Peyer's patch (tissue), 4 donors: ENCODE measurements at regions not wholly inside any gene's neighbourhood (a gene's known extent, or its start where the extent isn't known, plus 50 kb on each side); places are given as distances from the start of the nearest gene placed in this dataset.

Source experiments
- DNase-seq, 3 donors: peaks; one replicate each; pipeline ENCODE4 v3.0.0-alpha.2; 2017 to 2019
- H3K27ac ChIP-seq, 4 donors: fragments of 200-600 bp; sonication (generic); one replicate each; pipeline ENCODE4 v1.5.1; 2016 to 2019
- H3K27me3 ChIP-seq, 2 donors: fragments of 200-600 bp; sonication (generic); one replicate each; pipeline ENCODE4 v1.5.1; 2019
- H3K36me3 ChIP-seq, 3 donors: fragments of 200-600 bp; sonication (generic); one replicate each; pipeline ENCODE4 v1.5.1; 2016 to 2019
- H3K4me1 ChIP-seq, 4 donors: fragments of 200-600 bp; sonication (generic); one replicate each; pipeline ENCODE4 v1.5.1; 2016 to 2019
- H3K4me3 ChIP-seq, 4 donors: fragments of 200-600 bp; sonication (generic); 1 replicate in 3 of 4; 2 replicates in 1 of 4; pipeline ENCODE4 v1.5.1; 2016 to 2019; ENCODE audit warnings: mild to moderate bottlenecking in 1 of 4
- H3K9me3 ChIP-seq, 4 donors: fragments of 200-600 bp; sonication (generic); one replicate each; pipeline ENCODE4 v1.5.1; 2016 to 2019; ENCODE audit warnings: mild to moderate bottlenecking in 1 of 4
- CTCF ChIP-seq, 6 experiments: fragments of 450-650 bp in 4 of 6; fragments of 200-600 bp in 2 of 6; sonication (generic) in 1 of 6; IDR thresholded peaks; one replicate each; pipeline ENCODE4 v1.5.1; 2017 to 2019; ENCODE audit warnings: antibody characterized with exemption in 6 of 6, mild to moderate bottlenecking in 3 of 6, moderate library complexity in 1 of 6
- POLR2A ChIP-seq, 2 donors: fragments of 450-650 bp; IDR thresholded peaks; one replicate each; pipeline ENCODE4 v1.5.1; 2017; ENCODE audit warnings: antibody characterized with exemption in 2 of 2, mild to moderate bottlenecking in 2 of 2, moderate library complexity in 2 of 2

GRCh38 chr1:208837242-208837641, 593.1 kb upstream of the PLXNA2 start:
- TF ChIP-seq CTCF (IDR thresholded peaks at IDR 0.05) (no peak), POLR2A (IDR thresholded peaks at IDR 0.05) (no peak)
- DNase-seq = no peak

GRCh38 chr1:208841436-208841835, 597.3 kb upstream of the PLXNA2 start:
- H3K27ac ChIP-seq = no peak overlapping the region
- TF ChIP-seq CTCF (IDR thresholded peaks at IDR 0.05) (no peak), POLR2A (IDR thresholded peaks at IDR 0.05) (no peak)
- H3K27me3 ChIP-seq = no peaks in the 10 kb centered on the region
- H3K4me3 ChIP-seq = no peak overlapping the region
- H3K9me3 ChIP-seq = no peaks in the 10 kb centered on the region
- H3K36me3 ChIP-seq = no peaks in the 10 kb centered on the region
- H3K4me1 ChIP-seq = no peaks in the 10 kb centered on the region
- no peak for DNase-seq

More at GRCh38 chr1:208837242-208837641, 593.1 kb upstream of the PLXNA2 start:
- Histone ChIP-seq H3K36me3 (no peaks in the 10 kb centered on the region), H3K27ac (no peak overlapping the region), H3K9me3 (no peaks in the 10 kb centered on the region), H3K4me1 (no peaks in the 10 kb centered on the region), H3K27me3 (no peaks in the 10 kb centered on the region), H3K4me3 (no peak overlapping the region)

- H3K27me3 ChIP-seq = no peaks in the 10 kb centered on the region
- TF ChIP-seq CTCF (IDR thresholded peaks at IDR 0.05) (no peak), POLR2A (IDR thresholded peaks at IDR 0.05) (no peak)
- no peaks in the 10 kb centered on the region for H3K9me3 ChIP-seq
- no peak overlapping the region for H3K4me3 ChIP-seq
- no peak for DNase-seq
- no peaks in the 10 kb centered on the region for H3K36me3 ChIP-seq
- no peak overlapping the region for H3K27ac ChIP-seq
- no peaks in the 10 kb centered on the region for H3K4me1 ChIP-seq
Observed at GRCh38 chr1:208842451-208842850, 598.3 kb upstream of the PLXNA2 start.

- Histone ChIP-seq H3K4me1 (no peaks in the 10 kb centered on the region), H3K36me3 (no peaks in the 10 kb centered on the region), H3K27ac (no peak overlapping the region), H3K27me3 (no peaks in the 10 kb centered on the region), H3K9me3 (no peaks in the 10 kb centered on the region), H3K4me3 (no peak overlapping the region)
- DNase-seq = no peak
- TF ChIP-seq POLR2A (IDR thresholded peaks at IDR 0.05) (no peak), CTCF (IDR thresholded peaks at IDR 0.05) (no peak)
Observed at GRCh38 chr1:208844158-208844557, 600.0 kb upstream of the PLXNA2 start.

GRCh38 chr1:208848854-208849253, 604.7 kb upstream of the PLXNA2 start:
- Histone ChIP-seq H3K36me3 (no peaks in the 10 kb centered on the region), H3K4me3 (no peak overlapping the region), H3K27me3 (no peaks in the 10 kb centered on the region), H3K27ac (no peak overlapping the region), H3K4me1 (no peaks in the 10 kb centered on the region), H3K9me3 (no peaks in the 10 kb centered on the region)
- no peak for DNase-seq
- no peak for TF ChIP-seq POLR2A (IDR thresholded peaks at IDR 0.05)
- TF ChIP-seq CTCF (IDR thresholded peaks at IDR 0.05) = no peak

GRCh38 chr1:208850442-208850841, 606.3 kb upstream of the PLXNA2 start:
- Histone ChIP-seq H3K9me3 (no peaks in the 10 kb centered on the region), H3K27ac (no peak overlapping the region), H3K4me3 (no peak overlapping the region), H3K27me3 (no peaks in the 10 kb centered on the region), H3K4me1 (no peaks in the 10 kb centered on the region), H3K36me3 (no peaks in the 10 kb centered on the region)
- no peak for DNase-seq
- no peak for TF ChIP-seq CTCF (IDR thresholded peaks at IDR 0.05)
